ENCODE measurements at regions not wholly inside any gene's neighbourhood (a gene's known extent, or its start where the extent isn't known, plus 50 kb on each side); places are given as distances from the start of the nearest gene placed in this dataset.

DNA sequence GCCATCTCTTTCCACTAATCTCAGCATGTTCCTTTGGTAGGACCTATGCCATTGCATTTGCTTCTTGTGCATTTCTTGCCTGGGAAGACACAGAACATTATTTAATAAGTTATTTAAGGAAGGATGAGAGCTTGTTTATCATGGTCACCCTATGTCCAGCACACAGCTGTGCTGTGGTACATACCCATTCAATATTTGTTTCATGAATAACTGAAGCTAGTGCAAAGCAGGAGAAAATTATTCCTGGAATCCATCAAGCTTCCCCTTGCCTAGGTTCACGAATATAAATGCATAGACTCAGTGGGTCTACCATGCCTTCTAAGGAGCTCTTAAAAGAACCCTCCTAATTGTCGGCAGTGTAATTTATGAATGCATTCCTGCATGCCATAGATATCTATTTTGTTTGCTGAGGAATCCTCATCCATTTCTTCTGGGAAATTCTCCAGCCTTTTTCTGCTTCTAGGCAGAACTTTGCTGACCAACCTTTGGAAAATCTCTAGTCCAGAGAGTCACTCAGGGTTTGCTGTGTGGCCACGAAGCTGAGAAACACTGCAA, 599.8 kb upstream of the TMEM132C start:
- TF ChIP-seq, protein P1, sequence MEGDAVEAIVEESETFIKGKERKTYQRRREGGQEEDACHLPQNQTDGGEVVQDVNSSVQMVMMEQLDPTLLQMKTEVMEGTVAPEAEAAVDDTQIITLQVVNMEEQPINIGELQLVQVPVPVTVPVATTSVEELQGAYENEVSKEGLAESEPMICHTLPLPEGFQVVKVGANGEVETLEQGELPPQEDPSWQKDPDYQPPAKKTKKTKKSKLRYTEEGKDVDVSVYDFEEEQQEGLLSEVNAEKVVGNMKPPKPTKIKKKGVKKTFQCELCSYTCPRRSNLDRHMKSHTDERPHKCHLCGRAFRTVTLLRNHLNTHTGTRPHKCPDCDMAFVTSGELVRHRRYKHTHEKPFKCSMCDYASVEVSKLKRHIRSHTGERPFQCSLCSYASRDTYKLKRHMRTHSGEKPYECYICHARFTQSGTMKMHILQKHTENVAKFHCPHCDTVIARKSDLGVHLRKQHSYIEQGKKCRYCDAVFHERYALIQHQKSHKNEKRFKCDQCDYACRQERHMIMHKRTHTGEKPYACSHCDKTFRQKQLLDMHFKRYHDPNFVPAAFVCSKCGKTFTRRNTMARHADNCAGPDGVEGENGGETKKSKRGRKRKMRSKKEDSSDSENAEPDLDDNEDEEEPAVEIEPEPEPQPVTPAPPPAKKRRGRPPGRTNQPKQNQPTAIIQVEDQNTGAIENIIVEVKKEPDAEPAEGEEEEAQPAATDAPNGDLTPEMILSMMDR (conservative IDR thresholded peaks at IDR 0.05; ENCODE audit: low read depth, low read length): no peak
- TF ChIP-seq EZH2 (IDR thresholded peaks at IDR 0.05; ENCODE audit: low read length, unreplicated experiment): no peak

Data from PC-3 (cell line).